ENCODE measurements at regions not wholly inside any gene's neighbourhood (a gene's known extent, or its start where the extent isn't known, plus 50 kb on each side); places are given as distances from the start of the nearest gene placed in this dataset.

- BruUV-seq (replicated peaks), result no TSS peak
- ChIA-PET CTCF (interaction anchor here (0.7 kb wide), 1 partner anchor 828 kb away, joined by 4 read pairs; no protein-coding TSS in a partner anchor), POLR2A (ENCODE audit: unreplicated experiment) (no interaction called here)
- H4K91ac ChIP-seq (ENCODE audit: insufficient read depth, low read depth, low read length), result no peak overlapping the region
- no peak overlapping the region for H2AK5ac ChIP-seq (ENCODE audit: low read depth, low read length)
- no peak overlapping the region for H2BK20ac ChIP-seq (ENCODE audit: low read depth, low read length)
- no peaks in the 10 kb centered on the region for H3K36me3 ChIP-seq (ENCODE audit: control insufficient read depth, insufficient read depth, low read length)
- H3K27me3 ChIP-seq (ENCODE audit: control insufficient read depth, insufficient read depth, low read length), result no peaks in the 10 kb centered on the region
- H2AFZ ChIP-seq (replicated peaks; ENCODE audit: low read length, poor library complexity), result no peak overlapping the region
- DNase-seq, result no peak
- no peak overlapping the region for H2AK9ac ChIP-seq (replicated peaks; ENCODE audit: low read depth, low read length, poor library complexity)
- H3K27ac ChIP-seq (ENCODE audit: insufficient read depth, low read length), result no peak overlapping the region
- no peak overlapping the region for H3K4me2 ChIP-seq (ENCODE audit: low read depth, low read length)
- H2BK120ac ChIP-seq (ENCODE audit: low read depth, low read length), result no peak overlapping the region
- H3K56ac ChIP-seq (ENCODE audit: extremely low read depth, insufficient read depth, low read length), result no peak overlapping the region
- no peak overlapping the region for H4K8ac ChIP-seq (ENCODE audit: low read depth in 2 of 2, low read length in 2 of 2)
- no peak overlapping the region for H3K9ac ChIP-seq (ENCODE audit: low read depth, low read length)
- H4K20me1 ChIP-seq (ENCODE audit: insufficient read depth, low read length), result no peaks in the 10 kb centered on the region
- no peaks in the 10 kb centered on the region for H3K79me1 ChIP-seq (ENCODE audit: low read depth in 1 of 2, low read length in 2 of 2)
- H2BK15ac ChIP-seq (ENCODE audit: low read depth, low read length), result no peak overlapping the region
- no peak overlapping the region for H3K4ac ChIP-seq (ENCODE audit: low read depth, low read length)
- no peaks in the 10 kb centered on the region for H3K4me1 ChIP-seq (ENCODE audit: control insufficient read depth, insufficient read depth, low read length)
- intact Hi-C loops (cut with micrococcal nuclease) (no loop called here), dilution Hi-C loops (cut with HindIII; ENCODE audit: low sequenced_read_pairs, unreplicated experiment) (no loop called here), in situ Hi-C loops (cut with MboI; ENCODE audit: low sequenced_read_pairs) (no loop called here)
- no peak overlapping the region for H2BK5ac ChIP-seq (ENCODE audit: low read depth, low read length, poor library complexity, severe bottlenecking)
- H3K9me3 ChIP-seq (ENCODE audit: control insufficient read depth, insufficient read depth, low read length), result peaks cover 7% of the 10 kb centered on the region; the same call in 1 of the 2 replicates
- no peak overlapping the region for H3K14ac ChIP-seq (replicated peaks; ENCODE audit: low read depth, low read length)
- no peaks in the 10 kb centered on the region for H3K9me1 ChIP-seq (ENCODE audit: insufficient read depth, low read length)
- TF ChIP-seq MAFK (IDR thresholded peaks at IDR 0.05; ENCODE audit: low read depth, low read length) (no peak), FOS (IDR thresholded peaks at IDR 0.05; ENCODE audit: low read depth, low read length) (no peak), CEBPB (IDR thresholded peaks at IDR 0.05; ENCODE audit: low read depth, low read length) (no peak)
- no peak for ATAC-seq (ENCODE audit: low read depth)
- H3K18ac ChIP-seq (ENCODE audit: low read depth, low read length), result no peak overlapping the region
- H3K23ac ChIP-seq (ENCODE audit: low read depth, low read length), result no peak overlapping the region
- no peak overlapping the region for H4K5ac ChIP-seq (ENCODE audit: low read depth, low read length)
- WGBS, 2 experiments (ENCODE audit: extremely low coverage in 2 of 2, insufficient read length in 1 of 2), result 46% methylated on average over 5 of the region's 8 CpGs; no CpG with 5 or more reads in 1 of the 2 experiments
- no peak overlapping the region for H3K4me3 ChIP-seq (ENCODE audit: insufficient read depth, low read depth, low read length)
Measured at GRCh38 chr22:47411006-47411405, 648.6 kb downstream of the TBC1D22A start.

Measured in IMR-90 (cell line).